Suppressor macrophage treated with lipopolysaccharide for 4 hours (primary cell): ENCODE measurements at regions not wholly inside any gene's neighbourhood (a gene's known extent, or its start where the extent isn't known, plus 50 kb on each side); places are given as distances from the start of the nearest gene placed in this dataset.

Experiments
- DNase-seq: peaks from one replicate; pipeline ENCODE4 v3.0.0-alpha.2; 2020

- no peak for DNase-seq
Measured at GRCh38 chrX:125012585-125012984, 307.1 kb upstream of the TEX13C start.

- no peak for DNase-seq
Measured at GRCh38 chrX:125029131-125029530, 290.5 kb upstream of the TEX13C start.
